ENCODE measurements at regions not wholly inside any gene's neighbourhood (a gene's known extent, or its start where the extent isn't known, plus 50 kb on each side); places are given as distances from the start of the nearest gene placed in this dataset.

DNA sequence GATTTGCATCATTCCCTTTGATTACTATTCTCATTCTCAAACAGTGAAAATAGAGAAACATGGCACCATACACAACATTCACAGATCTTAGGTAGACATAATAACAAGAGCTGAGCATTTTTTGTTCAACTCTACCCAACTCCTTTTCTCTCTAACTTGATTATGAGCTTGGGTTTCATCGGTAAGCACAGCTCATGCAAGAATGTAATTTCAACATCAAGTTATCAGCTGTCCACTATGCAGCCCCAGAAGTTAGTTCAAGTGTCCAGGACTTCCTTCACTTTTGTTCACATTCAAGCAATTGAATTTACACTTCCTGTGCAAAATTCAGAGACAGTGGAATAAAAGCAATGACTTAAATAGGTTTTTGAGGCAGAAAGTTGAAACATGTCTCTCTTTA, 297.7 kb upstream of the SASH1 start:
- Histone ChIP-seq H3K36me3 (ENCODE audit: low read depth, low read length) (no peaks in the 10 kb centered on the region), H3K9ac (ENCODE audit: low read length) (no peak overlapping the region), H3K27me3 (ENCODE audit: low read length) (no peaks in the 10 kb centered on the region), H3K79me2 (ENCODE audit: low read length) (no peaks in the 10 kb centered on the region), H3K4me2 (ENCODE audit: low read length) (no peak overlapping the region), H3K4me1 (ENCODE audit: insufficient read depth, low read length) (peaks cover 17% of the 10 kb centered on the region), H3K4me3 (ENCODE audit: low read length) (no peak overlapping the region), H3K9me3 (ENCODE audit: low read length) (no peaks in the 10 kb centered on the region), H3K27ac (ENCODE audit: low read length) (no peak overlapping the region), H2AFZ (ENCODE audit: low read length) (no peak overlapping the region), H3K9me2 (replicated peaks; ENCODE audit: low read length) (no peaks in the 10 kb centered on the region), H4K20me1 (ENCODE audit: low read length) (no peaks in the 10 kb centered on the region), H3F3A (ENCODE audit: low read length, unreplicated experiment) (no peaks in the 10 kb centered on the region)
- DNase-seq (no peak), ATAC-seq (no peak)
- BruUV-seq (replicated peaks): no TSS peak
- intact Hi-C loops (cut with micrococcal nuclease): no loop called here
- ChIA-PET POLR2A (ENCODE audit: unreplicated experiment) (interaction anchor here (0.5 kb wide), 1 partner anchor 41 kb away, joined by 3 read pairs; no protein-coding TSS in a partner anchor), CTCF (no interaction called here)
- TF ChIP-seq EZH2 (IDR thresholded peaks at IDR 0.05; ENCODE audit: low read length, unreplicated experiment) (no peak), EZH2phosphoT487 (IDR thresholded peaks at IDR 0.05; ENCODE audit: borderline replicate concordance, low read length) (no peak)
- TF ChIP-seq, protein P1, sequence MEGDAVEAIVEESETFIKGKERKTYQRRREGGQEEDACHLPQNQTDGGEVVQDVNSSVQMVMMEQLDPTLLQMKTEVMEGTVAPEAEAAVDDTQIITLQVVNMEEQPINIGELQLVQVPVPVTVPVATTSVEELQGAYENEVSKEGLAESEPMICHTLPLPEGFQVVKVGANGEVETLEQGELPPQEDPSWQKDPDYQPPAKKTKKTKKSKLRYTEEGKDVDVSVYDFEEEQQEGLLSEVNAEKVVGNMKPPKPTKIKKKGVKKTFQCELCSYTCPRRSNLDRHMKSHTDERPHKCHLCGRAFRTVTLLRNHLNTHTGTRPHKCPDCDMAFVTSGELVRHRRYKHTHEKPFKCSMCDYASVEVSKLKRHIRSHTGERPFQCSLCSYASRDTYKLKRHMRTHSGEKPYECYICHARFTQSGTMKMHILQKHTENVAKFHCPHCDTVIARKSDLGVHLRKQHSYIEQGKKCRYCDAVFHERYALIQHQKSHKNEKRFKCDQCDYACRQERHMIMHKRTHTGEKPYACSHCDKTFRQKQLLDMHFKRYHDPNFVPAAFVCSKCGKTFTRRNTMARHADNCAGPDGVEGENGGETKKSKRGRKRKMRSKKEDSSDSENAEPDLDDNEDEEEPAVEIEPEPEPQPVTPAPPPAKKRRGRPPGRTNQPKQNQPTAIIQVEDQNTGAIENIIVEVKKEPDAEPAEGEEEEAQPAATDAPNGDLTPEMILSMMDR (conservative IDR thresholded peaks at IDR 0.05; ENCODE audit: low read depth, low read length): no peak

DNA sequence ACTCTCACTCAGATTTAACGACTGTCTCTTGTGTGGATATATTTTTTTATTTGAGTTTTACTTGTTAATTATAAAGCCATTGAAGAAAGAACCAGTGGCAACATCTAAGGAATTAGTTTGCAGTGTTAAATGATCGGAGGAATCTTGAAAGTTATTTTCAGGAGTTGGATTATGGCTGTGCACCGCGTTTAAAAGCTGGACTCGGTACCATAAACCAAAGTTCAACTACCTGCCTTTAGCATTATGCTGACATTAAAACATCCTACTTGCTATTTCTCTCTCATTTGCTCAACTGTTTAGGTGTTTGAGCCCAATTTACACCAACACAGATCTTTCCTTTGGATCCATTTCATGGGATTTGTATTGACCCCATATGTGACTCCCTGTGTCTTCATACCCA, 289.4 kb upstream of the SASH1 start:
- H3K79me2 ChIP-seq (ENCODE audit: low read length): no peaks in the 10 kb centered on the region
- H4K20me1 ChIP-seq (ENCODE audit: low read length): no peaks in the 10 kb centered on the region
- ATAC-seq (no peak), DNase-seq (no peak)
- BruUV-seq (replicated peaks): no TSS peak
- no peak overlapping the region for H3K9ac ChIP-seq (ENCODE audit: low read length)
- no peaks in the 10 kb centered on the region for H3K9me2 ChIP-seq (replicated peaks; ENCODE audit: low read length)
- no peak for TF ChIP-seq EZH2phosphoT487 (IDR thresholded peaks at IDR 0.05; ENCODE audit: borderline replicate concordance, low read length)
- no peak for TF ChIP-seq EZH2 (IDR thresholded peaks at IDR 0.05; ENCODE audit: low read length, unreplicated experiment)
- TF ChIP-seq, protein P1 (conservative IDR thresholded peaks at IDR 0.05; ENCODE audit: low read depth, low read length): no peak
- no peak overlapping the region for H3K27ac ChIP-seq (ENCODE audit: low read length)
- H3K4me3 ChIP-seq (ENCODE audit: low read length): no peak overlapping the region
- H3K4me1 ChIP-seq (ENCODE audit: insufficient read depth, low read length): no peaks in the 10 kb centered on the region
- ChIA-PET CTCF (no interaction called here), POLR2A (ENCODE audit: unreplicated experiment) (no interaction called here)
- H3K36me3 ChIP-seq (ENCODE audit: low read depth, low read length): no peaks in the 10 kb centered on the region
- H3F3A ChIP-seq (ENCODE audit: low read length, unreplicated experiment): no peaks in the 10 kb centered on the region
- H3K9me3 ChIP-seq (ENCODE audit: low read length): no peaks in the 10 kb centered on the region
- H2AFZ ChIP-seq (ENCODE audit: low read length): no peak overlapping the region
- intact Hi-C loops (cut with micrococcal nuclease): no loop called here
- no peaks in the 10 kb centered on the region for H3K27me3 ChIP-seq (ENCODE audit: low read length)
- H3K4me2 ChIP-seq (ENCODE audit: low read length): no peak overlapping the region

DNA sequence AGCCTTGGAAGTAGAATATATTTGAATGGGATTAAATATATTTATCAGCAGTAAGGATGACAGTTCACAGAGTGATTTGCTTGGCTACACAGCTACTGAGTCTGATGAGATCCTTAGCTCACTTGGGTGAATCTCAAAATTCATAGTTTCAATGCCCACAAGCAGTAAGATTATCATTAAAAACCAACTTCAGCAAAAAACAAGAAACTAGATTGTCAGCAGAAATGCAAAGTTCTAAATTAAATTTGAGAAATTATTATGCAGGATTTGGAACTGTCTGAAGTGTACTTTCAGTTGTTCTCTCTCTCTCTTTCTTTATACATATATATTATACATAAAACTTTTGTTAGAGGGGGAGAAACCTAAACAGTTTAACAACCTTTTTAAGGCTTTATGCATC, 288.8 kb upstream of the SASH1 start:
- Histone ChIP-seq H3K4me2 (ENCODE audit: low read length) (no peak overlapping the region), H2AFZ (ENCODE audit: low read length) (no peak overlapping the region), H3K9me3 (ENCODE audit: low read length) (no peaks in the 10 kb centered on the region), H3K9ac (ENCODE audit: low read length) (no peak overlapping the region), H3F3A (ENCODE audit: low read length, unreplicated experiment) (no peaks in the 10 kb centered on the region), H3K79me2 (ENCODE audit: low read length) (no peaks in the 10 kb centered on the region), H4K20me1 (ENCODE audit: low read length) (no peaks in the 10 kb centered on the region), H3K9me2 (replicated peaks; ENCODE audit: low read length) (no peaks in the 10 kb centered on the region), H3K27me3 (ENCODE audit: low read length) (no peaks in the 10 kb centered on the region), H3K4me3 (ENCODE audit: low read length) (no peak overlapping the region), H3K27ac (ENCODE audit: low read length) (no peak overlapping the region), H3K4me1 (ENCODE audit: insufficient read depth, low read length) (no peaks in the 10 kb centered on the region), H3K36me3 (ENCODE audit: low read depth, low read length) (no peaks in the 10 kb centered on the region)
- CTCF ChIA-PET: no interaction called here
- DNase-seq: no peak
- intact Hi-C loops (cut with micrococcal nuclease): no loop called here
- no peak for ATAC-seq
- TF ChIP-seq, protein P1 (conservative IDR thresholded peaks at IDR 0.05; ENCODE audit: low read depth, low read length): no peak
- TF ChIP-seq EZH2 (IDR thresholded peaks at IDR 0.05; ENCODE audit: low read length, unreplicated experiment): no peak
- TF ChIP-seq EZH2phosphoT487 (IDR thresholded peaks at IDR 0.05; ENCODE audit: borderline replicate concordance, low read length): no peak
- POLR2A ChIA-PET (ENCODE audit: unreplicated experiment): no interaction called here
- BruUV-seq (replicated peaks): no TSS peak

Data from PC-3 (cell line).